Thoracic aorta (tissue), 2 donors: ENCODE measurements at regions not wholly inside any gene's neighbourhood (a gene's known extent, or its start where the extent isn't known, plus 50 kb on each side); places are given as distances from the start of the nearest gene placed in this dataset.

Source experiments
- ATAC-seq: fragments of 150-250 bp; one replicate; pipeline ENCODE4 v1.8.0; 2017; ENCODE audit warnings: low read depth; ENCODE audit not compliant: insufficient number of reproducible peaks, low FRiP score
- DNase-seq: peaks from one replicate; pipeline ENCODE4 v3.0.0-alpha.2; 2020; ENCODE audit warnings: low spot score
- H3K27ac ChIP-seq, 2 donors: fragments of 200-600 bp; sonication (generic); 1 replicate in 1 of 2; 2 replicates in 1 of 2; pipeline ENCODE4 v1.5.1; 2016; ENCODE audit warnings: mild to moderate bottlenecking in 2 of 2, moderate library complexity in 2 of 2
- H3K27me3 ChIP-seq: fragments of 200-600 bp; sonication (generic); replicated peaks from 2 replicates; pipeline ENCODE4 v1.6.0; 2016; ENCODE audit warnings: mild to moderate bottlenecking; ENCODE audit not compliant: insufficient read depth
- H3K36me3 ChIP-seq: fragments of 200-600 bp; sonication (generic); one replicate; pipeline ENCODE4 v1.5.1; 2016
- H3K4me1 ChIP-seq, 2 donors: fragments of 200-600 bp; sonication (generic); 1 replicate in 1 of 2; 2 replicates in 1 of 2; pipeline versions ENCODE4 v1.5.1 to v1.6.0; 2016; ENCODE audit warnings: low read depth in 2 of 2, mild to moderate bottlenecking in 1 of 2; ENCODE audit not compliant: control insufficient read depth in 1 of 2
- H3K4me3 ChIP-seq: fragments of 200-600 bp; sonication (generic); 2 replicates; pipeline ENCODE4 v1.5.1; 2016; ENCODE audit warnings: mild to moderate bottlenecking
- H3K9me3 ChIP-seq: fragments of 200-600 bp; sonication (generic); 2 replicates; pipeline ENCODE4 v1.5.1; 2016
- CTCF ChIP-seq: fragments of 200-600 bp; sonication (generic); IDR thresholded peaks from one replicate; pipeline ENCODE4 v1.5.1; 2019; ENCODE audit warnings: antibody characterized with exemption

DNA sequence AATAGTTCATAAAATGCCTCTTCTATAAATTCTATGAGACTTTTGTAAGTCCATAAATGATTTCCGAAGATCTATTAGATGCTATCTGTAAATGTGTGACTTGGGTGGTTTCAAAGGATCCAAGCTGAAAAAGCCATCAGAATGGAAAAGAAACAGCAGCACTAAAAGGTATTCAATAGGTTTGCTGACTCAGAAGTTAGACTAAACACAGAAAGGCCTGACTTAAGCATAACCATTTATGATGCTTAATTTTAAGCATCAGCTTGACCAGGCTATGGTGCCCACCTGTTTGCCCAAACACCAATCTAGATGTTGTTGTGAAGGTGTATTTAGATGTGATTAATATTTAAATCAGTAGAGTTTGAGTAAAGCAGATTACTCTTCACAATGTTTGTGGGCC, 513.5 kb downstream of the TFAP2A start:
- Histone ChIP-seq H3K4me1 (no peaks in the 10 kb centered on the region), H3K27me3 (no peaks in the 10 kb centered on the region), H3K27ac (no peak overlapping the region), H3K4me3 (no peak overlapping the region), H3K9me3 (no peaks in the 10 kb centered on the region), H3K36me3 (no peaks in the 10 kb centered on the region)
- DNase-seq (no peak), ATAC-seq (no peak)
- no peak for TF ChIP-seq CTCF

GRCh38 chr6:9896806-9897205, 518.1 kb downstream of the TFAP2A start:
- no peak overlapping the region for H3K4me3 ChIP-seq
- H3K9me3 ChIP-seq = no peaks in the 10 kb centered on the region
- ATAC-seq (no peak), DNase-seq (no peak)
- H3K4me1 ChIP-seq = no peaks in the 10 kb centered on the region
- H3K27me3 ChIP-seq = no peaks in the 10 kb centered on the region
- no peaks in the 10 kb centered on the region for H3K36me3 ChIP-seq
- no peak for TF ChIP-seq CTCF
- no peak overlapping the region for H3K27ac ChIP-seq

DNA sequence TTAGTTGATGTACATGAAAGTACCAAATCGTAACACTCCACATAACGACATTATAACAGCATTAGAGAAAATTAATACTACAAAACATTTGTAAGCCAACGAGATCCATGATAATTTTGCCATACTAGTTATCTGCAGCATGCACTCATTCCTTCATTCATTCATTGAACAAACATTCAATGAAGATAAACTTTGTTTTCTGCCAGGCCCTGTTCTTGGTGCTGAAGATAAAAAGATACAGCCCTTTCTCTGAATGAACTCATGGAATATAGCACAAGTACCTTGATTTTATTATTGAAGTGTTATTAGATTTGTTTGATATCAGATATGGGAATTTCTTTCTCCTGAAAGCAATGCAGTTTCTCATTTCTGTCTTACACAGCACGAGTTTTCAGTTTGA, 524.0 kb downstream of the TFAP2A start:
- DNase-seq = no peak
- Histone ChIP-seq H3K4me1 (no peaks in the 10 kb centered on the region), H3K4me3 (no peak overlapping the region), H3K27me3 (no peaks in the 10 kb centered on the region), H3K9me3 (no peaks in the 10 kb centered on the region), H3K27ac (no peak overlapping the region), H3K36me3 (no peaks in the 10 kb centered on the region)
- TF ChIP-seq CTCF = no peak
- ATAC-seq = no peak

GRCh38 chr6:9890469-9890868, 524.4 kb downstream of the TFAP2A start:
- TF ChIP-seq CTCF = no peak

GRCh38 chr6:9878535-9878934, 536.3 kb downstream of the TFAP2A start:
- ATAC-seq (no peak), DNase-seq (no peak)
- Histone ChIP-seq H3K4me3 (no peak overlapping the region), H3K27ac (no peak overlapping the region), H3K9me3 (no peaks in the 10 kb centered on the region), H3K4me1 (no peaks in the 10 kb centered on the region), H3K27me3 (no peaks in the 10 kb centered on the region), H3K36me3 (no peaks in the 10 kb centered on the region)
- TF ChIP-seq CTCF = no peak

More at GRCh38 chr6:9890469-9890868, 524.4 kb downstream of the TFAP2A start:
- H3K27ac ChIP-seq = no peak overlapping the region
- ATAC-seq = no peak
- H3K4me3 ChIP-seq = no peak overlapping the region
- no peaks in the 10 kb centered on the region for H3K9me3 ChIP-seq
- no peaks in the 10 kb centered on the region for H3K4me1 ChIP-seq
- H3K27me3 ChIP-seq = no peaks in the 10 kb centered on the region
- no peaks in the 10 kb centered on the region for H3K36me3 ChIP-seq
- no peak for DNase-seq
